Caki2 (cell line): ENCODE measurements at regions not wholly inside any gene's neighbourhood (a gene's known extent, or its start where the extent isn't known, plus 50 kb on each side); places are given as distances from the start of the nearest gene placed in this dataset.
"Not testable (repeated sequence)": the region's sequence is repeated elsewhere in the genome, so short reads cannot be mapped to it uniquely, and the experiment has no call there.

Source experiments
- DNase-seq: peaks from one replicate; pipeline ENCODE4 v3.0.0-alpha.2; 2015; ENCODE audit warnings: low read depth
- in situ Hi-C: cut with HindIII; loops from 2 replicates; pipeline ENCODE4 v1.10.0; 2016; ENCODE audit warnings: low sequenced_read_pairs, low pct_unique_long_range_greater_than_20kb, mixed read lengths

- no peak for DNase-seq
- in situ Hi-C loops, result no loop called here
Observed at GRCh38 chr1:90833466-90834110, 116.5 kb upstream of the BARHL2 start.

DNA sequence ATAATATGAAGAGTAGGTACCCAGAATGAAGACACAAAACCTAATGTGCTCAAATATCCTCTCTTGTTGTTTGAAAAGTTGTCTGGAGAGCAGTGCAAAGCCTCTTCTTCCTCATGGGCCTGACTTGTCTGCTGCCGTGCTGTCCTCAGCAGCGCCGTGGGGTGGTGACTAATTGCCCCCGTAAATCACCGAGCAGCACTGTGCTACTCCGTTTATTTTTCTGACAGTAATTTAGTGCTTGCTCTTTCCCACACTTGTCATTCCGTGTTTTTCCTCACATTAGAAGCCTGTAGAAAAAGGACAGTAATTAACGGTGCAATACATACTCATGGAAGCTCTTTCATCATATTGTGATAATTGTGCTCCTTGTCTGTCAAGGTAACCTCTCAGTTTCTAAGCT lies 114.8 kb upstream of the BARHL2 start:
- DNase-seq, result no peak

DNA sequence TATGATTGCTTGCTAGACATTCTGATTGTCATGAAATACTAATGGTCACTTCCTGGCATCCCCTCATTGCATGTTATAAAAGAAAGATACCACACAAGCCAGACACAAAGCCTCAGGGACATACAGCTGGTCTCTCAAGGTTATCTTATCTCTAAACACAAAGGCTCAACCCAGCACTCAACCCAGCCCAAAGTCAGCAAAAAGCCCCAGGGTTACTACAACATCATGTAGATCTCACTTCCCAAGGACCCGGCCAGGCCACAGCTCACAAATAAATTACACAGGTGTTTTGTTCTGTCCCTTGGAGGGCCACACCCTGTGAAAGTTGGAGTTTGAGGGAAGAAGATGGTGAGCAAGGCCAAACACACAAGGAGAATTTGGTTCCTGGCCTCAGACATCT lies 109.7 kb upstream of the BARHL2 start:
- in situ Hi-C loops, result no loop called here
- DNase-seq, result no peak

More for the DNA sequence above, 114.8 kb upstream of the BARHL2 start:
- in situ Hi-C loops, result no loop called here

GRCh38 chr1:90826024-90826423 lies 108.9 kb upstream of the BARHL2 start:
- DNase-seq, result no peak
- in situ Hi-C loops, result no loop called here

DNA sequence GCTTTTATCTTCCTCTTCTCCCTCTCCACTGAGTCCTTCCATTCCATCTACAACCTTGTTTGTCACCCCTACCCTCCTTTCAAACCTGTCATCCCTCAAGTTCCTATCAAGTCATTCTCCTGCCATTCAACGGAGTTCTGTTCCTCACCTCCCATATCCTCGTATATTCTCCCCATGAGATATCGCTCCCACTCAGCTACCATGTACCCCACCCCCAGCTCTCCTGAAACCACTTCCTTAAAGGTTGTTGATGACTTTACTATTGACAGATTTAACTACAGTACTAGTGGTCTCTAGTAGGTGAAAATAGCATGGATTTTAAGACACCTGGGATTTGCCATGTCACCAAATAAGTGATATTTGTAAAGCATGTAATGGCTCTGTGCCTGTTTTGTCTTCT lies 107.4 kb upstream of the BARHL2 start:
- no peak for DNase-seq
- in situ Hi-C loops, result no loop called here

DNA sequence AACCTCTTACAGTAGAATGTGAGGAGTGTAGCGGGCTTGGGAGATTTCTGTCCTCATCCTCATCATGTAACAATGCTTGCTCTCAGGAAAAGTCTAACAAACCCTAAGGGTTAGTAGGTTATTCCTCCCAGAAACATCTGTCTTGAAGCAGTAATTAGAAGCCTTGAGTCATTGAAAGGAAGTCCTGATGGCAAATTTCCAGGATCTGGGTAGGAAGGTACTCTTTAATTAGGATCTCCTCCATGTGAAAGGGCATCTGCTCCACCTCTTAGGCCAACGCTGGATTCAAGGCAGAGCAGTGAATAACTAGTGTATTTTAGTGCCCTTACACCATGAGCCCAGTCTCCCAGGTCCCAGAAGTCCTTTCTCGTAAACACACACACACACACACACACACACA lies 106.6 kb upstream of the BARHL2 start:
- in situ Hi-C loops, result no loop called here
- no peak for DNase-seq

- no peak for DNase-seq
- in situ Hi-C loops, result no loop called here
Observed at GRCh38 chr1:90821788-90822359, 104.8 kb upstream of the BARHL2 start.

DNA sequence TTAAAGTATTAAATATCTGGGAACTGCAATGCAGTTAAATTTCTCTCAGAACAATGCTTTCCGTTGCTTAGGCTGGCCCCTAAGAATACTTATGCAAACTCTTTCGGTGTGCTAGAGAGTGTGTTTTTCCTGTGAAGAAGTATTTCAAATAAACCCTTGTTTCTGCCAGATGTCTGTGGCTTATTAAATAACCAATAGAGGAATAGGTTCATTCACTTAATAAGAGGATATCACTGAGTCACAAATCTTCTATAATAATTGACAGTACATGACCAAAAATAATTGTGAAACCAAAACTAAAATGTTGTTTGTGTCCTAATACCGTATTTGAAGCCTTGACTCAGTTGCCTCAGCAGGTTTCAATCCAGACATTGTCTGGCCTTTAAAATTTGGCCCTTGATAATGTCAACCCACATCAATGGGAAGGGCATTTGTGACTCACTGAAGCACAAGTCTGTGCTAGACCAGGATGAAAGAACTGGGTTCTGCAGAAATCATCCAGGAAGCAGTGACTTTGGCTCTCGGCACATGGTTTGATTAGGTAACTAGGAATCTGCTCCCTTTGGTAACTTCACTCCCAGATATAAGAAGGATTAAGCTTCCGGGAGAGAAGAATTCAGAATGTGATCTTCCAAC lies 104.2 kb upstream of the BARHL2 start:
- in situ Hi-C loops, result no loop called here
- DNase-seq, result no peak

GRCh38 chr1:90820745-90821144 lies 103.6 kb upstream of the BARHL2 start:
- in situ Hi-C loops, result no loop called here
- no peak for DNase-seq

DNA sequence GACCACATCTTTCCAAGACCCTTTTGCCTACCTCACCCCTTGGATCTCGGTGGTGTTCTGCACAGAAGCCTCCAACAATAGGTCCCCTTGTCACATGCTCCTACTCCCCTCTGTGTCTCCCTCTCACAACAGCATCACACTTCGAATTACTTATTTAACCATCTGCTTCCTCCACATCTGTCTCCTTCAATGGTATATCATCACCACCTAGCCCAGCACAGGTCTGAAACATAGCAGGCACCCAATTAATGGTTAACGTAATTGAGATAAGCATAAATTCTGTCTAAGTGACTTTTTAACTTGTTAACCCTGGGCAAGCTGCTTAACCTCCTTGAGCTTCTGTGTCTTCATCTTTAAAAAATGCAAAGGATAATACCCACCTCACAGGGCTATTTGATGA lies 100.3 kb upstream of the BARHL2 start:
- DNase-seq, result no peak
- in situ Hi-C loops, result no loop called here

GRCh38 chr1:90812237-90812636 lies 95.1 kb upstream of the BARHL2 start:
- DNase-seq, in situ Hi-C loops: not testable (repeated sequence)

DNA sequence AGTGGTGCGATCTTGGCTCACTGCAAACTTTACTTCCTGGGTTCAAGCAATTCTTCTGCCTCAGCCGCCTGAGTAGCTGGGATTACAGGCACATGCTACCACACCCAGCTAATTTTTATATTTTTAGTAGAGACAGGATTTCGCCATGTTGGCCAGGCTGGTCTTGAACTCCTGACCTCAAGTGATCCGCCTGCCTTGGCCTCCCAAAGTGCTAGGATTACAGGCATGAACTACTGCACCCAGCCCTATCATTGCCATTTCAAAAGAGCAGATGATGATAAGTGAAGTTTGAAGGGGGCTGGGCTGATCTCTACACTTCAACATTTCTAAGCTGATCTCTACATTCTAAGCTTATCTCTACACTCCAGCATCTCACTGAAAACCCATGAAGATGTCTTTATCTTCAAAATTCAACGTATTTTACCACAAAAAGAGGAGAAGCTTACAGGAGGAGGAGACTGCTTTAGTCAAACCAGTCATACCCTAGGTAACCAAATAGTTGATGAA lies 94.4 kb upstream of the BARHL2 start:
- in situ Hi-C loops, DNase-seq: not testable (repeated sequence)

GRCh38 chr1:90810681-90811080 lies 93.6 kb upstream of the BARHL2 start:
- in situ Hi-C loops, result no loop called here
- no peak for DNase-seq

DNA sequence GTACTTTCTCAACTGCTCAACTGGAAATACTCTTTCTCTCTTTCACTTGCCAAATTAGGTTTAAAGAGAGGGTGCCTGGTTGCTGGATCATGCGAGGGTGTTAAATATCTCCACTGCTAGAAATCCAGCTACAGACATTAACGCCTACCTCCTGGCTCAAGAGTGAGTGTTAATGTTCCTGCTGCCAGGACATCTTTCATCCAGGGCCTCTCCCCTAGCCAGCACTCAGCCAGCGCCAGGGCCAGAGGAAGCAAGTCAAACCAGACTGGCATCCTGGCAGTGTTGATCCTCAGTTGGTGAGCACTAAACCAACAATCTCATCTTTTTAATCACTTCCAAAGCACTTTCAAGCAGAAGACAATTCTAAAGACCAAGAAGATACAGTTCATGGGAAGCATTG lies 92.9 kb upstream of the BARHL2 start:
- in situ Hi-C loops, result no loop called here
- no peak for DNase-seq

GRCh38 chr1:90809093-90809492 lies 92.0 kb upstream of the BARHL2 start:
- no peak for DNase-seq
- in situ Hi-C loops, result no loop called here

DNA sequence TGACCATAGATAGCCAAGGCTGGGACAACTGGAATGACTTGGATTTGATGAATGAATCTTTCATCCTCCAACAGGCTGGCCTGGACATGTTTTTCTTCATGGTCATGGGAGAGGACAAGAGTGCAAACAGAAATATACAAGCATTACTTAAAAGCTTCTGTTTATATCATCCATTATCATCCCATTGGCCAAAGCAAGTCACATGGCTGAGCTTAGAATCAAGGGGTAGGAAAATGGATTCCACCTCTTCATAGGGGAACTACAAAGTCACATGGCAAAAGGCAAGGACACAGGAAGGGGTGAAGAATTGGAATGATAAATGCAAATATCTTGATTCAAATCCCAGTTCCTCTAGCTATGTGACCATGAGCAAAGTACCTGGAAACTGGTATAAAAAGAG lies 90.2 kb upstream of the BARHL2 start:
- no peak for DNase-seq
- in situ Hi-C loops, result no loop called here

DNA sequence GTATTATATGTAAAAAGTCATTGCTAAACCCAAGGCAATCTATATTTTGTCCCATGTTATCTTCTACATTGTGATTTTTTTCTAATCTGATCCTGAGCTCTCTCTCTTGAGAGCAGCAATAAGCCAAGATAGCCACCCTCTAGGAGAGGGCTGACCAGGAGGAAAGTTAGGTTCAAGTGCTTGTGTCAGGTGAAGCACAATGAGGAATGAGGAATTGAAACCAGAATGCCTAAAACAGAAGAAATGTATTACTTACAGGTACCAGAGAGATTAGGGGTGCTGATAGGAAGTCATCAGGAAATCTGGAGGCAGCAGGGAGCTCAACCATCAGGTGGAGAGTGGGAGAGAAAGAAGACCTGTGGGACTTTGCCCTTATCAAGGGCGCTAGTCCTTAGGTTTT lies 85.5 kb upstream of the BARHL2 start:
- no peak for DNase-seq
- in situ Hi-C loops, result no loop called here

DNA sequence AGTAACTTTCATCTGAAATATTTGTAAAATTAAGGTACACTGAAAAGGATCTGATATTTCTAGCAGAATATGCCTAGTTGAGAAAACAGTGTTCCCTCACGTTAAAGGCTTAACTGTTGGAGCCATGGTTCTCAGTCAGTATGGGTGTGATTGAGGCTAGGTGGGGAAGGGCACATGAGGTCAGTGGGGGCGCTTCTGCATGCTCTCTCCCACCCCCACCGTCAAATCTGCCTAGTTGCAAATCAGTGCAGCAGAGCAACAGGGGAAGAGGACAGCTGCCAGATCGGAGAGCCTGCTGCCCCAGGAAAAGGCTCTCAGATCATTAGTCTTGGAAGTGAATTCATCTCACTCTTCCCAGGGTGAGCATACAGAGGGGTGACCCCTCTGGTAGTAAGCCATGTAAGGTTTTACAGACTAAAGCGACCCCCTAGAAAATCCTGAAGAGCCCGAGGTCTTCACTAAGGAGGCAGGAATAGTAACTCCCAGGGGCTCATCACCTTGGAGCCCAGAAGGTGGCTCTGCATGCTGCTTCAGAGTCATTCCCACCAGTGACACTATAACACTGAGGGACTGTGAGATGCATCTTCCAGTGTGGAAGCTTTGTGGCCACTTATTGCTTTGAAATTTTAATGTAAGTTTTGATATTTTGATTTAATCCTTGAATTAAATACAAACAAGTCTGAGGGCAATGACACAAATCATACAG lies 83.1 kb upstream of the BARHL2 start:
- in situ Hi-C loops, result no loop called here
- DNase-seq, result no peak

DNA sequence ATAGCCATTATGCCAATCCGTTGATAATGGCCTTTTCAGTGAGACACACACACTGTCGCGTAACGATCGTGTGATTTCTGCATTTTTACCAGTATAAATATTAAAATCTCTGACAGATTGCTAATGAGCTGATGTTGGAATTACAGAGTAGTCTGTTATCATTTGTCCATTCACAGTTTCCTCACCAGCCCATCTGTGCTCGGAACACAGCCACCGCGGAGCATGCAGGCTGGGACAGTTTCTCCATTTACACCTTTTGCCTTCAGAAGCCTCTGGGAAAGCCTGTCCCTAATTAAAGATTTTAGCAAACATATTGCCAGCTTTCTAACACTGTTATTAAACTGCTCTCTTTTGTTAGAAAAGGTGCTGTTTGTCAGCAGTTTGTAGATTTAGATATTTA lies 82.2 kb upstream of the BARHL2 start:
- in situ Hi-C loops, result no loop called here
- DNase-seq, result no peak
